H9 (cell line): ENCODE measurements at regions not wholly inside any gene's neighbourhood (a gene's known extent, or its start where the extent isn't known, plus 50 kb on each side); places are given as distances from the start of the nearest gene placed in this dataset.
"Not testable (repeated sequence)": the region's sequence is repeated elsewhere in the genome, so short reads cannot be mapped to it uniquely, and the experiment has no call there.

Experiments
- DNase-seq: peaks from one replicate; pipeline ENCODE4 v3.0.0-alpha.2; 2017
- H2AFZ ChIP-seq: one replicate; pipeline ENCODE4 v1.6.1; 2013; ENCODE audit warnings: mild to moderate bottlenecking, low read length, control low read depth, moderate library complexity
- H2AK5ac ChIP-seq: 2 replicates; pipeline ENCODE4 v1.6.1; 2013; ENCODE audit warnings: low read length, control low read depth, mixed read lengths; ENCODE audit not compliant: insufficient read length
- H2BK120ac ChIP-seq: one replicate; pipeline ENCODE4 v1.6.1; 2013; ENCODE audit warnings: low read depth, mild to moderate bottlenecking, low read length, control low read depth, inconsistent platforms; ENCODE audit not compliant: poor library complexity, severe bottlenecking
- H2BK12ac ChIP-seq: 2 replicates; pipeline ENCODE4 v1.6.1; 2013; ENCODE audit warnings: low read length, control low read depth, mixed read lengths, low read depth; ENCODE audit not compliant: insufficient read length
- H2BK15ac ChIP-seq: 2 replicates; pipeline ENCODE4 v1.6.1; 2013; ENCODE audit warnings: low read depth, low read length, control low read depth
- H2BK20ac ChIP-seq: one replicate; pipeline ENCODE4 v1.6.1; 2013; ENCODE audit warnings: low read depth, mild to moderate bottlenecking, low read length, control low read depth, inconsistent platforms; ENCODE audit not compliant: poor library complexity, severe bottlenecking
- H2BK5ac ChIP-seq: 2 replicates; pipeline ENCODE4 v1.6.1; 2013; ENCODE audit warnings: low read length, control low read depth, mixed read lengths; ENCODE audit not compliant: insufficient read length
- H3K14ac ChIP-seq: 2 replicates; pipeline ENCODE4 v1.6.1; 2013; ENCODE audit warnings: low read length, control low read depth; ENCODE audit not compliant: insufficient read depth
- H3K18ac ChIP-seq: 2 replicates; pipeline ENCODE4 v1.6.1; 2013; ENCODE audit warnings: low read depth, mild to moderate bottlenecking, mixed read lengths, low read length, control low read depth; ENCODE audit not compliant: insufficient read length
- H3K23ac ChIP-seq: 2 replicates; pipeline ENCODE4 v1.6.1; 2013; ENCODE audit warnings: low read length, control low read depth, mixed read lengths, low read depth; ENCODE audit not compliant: insufficient read length
- H3K23me2 ChIP-seq: 2 replicates; pipeline ENCODE4 v1.6.1; 2013; ENCODE audit warnings: low read depth, mild to moderate bottlenecking, mixed read lengths, low read length, control low read depth; ENCODE audit not compliant: insufficient read length, poor library complexity, severe bottlenecking
- H3K27ac ChIP-seq: 2 replicates; pipeline ENCODE4 v1.5.1; 2013; ENCODE audit warnings: low read length, control low read depth, mixed read lengths, low read depth; ENCODE audit not compliant: insufficient read length
- H3K27me3 ChIP-seq: 2 replicates; pipeline ENCODE4 v1.6.1; 2013; ENCODE audit warnings: low read length, control low read depth, inconsistent platforms; ENCODE audit not compliant: insufficient read depth
- H3K4ac ChIP-seq: 2 replicates; pipeline ENCODE4 v1.6.1; 2013; ENCODE audit warnings: low read depth, mild to moderate bottlenecking, control low read depth, inconsistent platforms, low read length, moderate library complexity
- H3K4me1 ChIP-seq: 2 replicates; pipeline ENCODE4 v1.6.1; 2013; ENCODE audit warnings: low read length, control low read depth, inconsistent platforms; ENCODE audit not compliant: insufficient read depth
- H3K4me2 ChIP-seq: 2 replicates; pipeline ENCODE4 v1.6.1; 2013; ENCODE audit warnings: low read length, control low read depth, mixed read lengths; ENCODE audit not compliant: insufficient read length, insufficient read depth
- H3K56ac ChIP-seq: 2 replicates; pipeline ENCODE4 v1.6.1; 2013; ENCODE audit warnings: low read depth, mild to moderate bottlenecking, mixed read lengths, low read length, control low read depth; ENCODE audit not compliant: insufficient read length
- H3K79me1 ChIP-seq: 2 replicates; pipeline ENCODE4 v1.6.1; 2013; ENCODE audit warnings: low read depth, mild to moderate bottlenecking, moderate library complexity, low read length, control low read depth, inconsistent platforms; ENCODE audit not compliant: insufficient read depth, poor library complexity, severe bottlenecking
- H3K79me2 ChIP-seq: 2 replicates; pipeline ENCODE4 v1.6.1; 2013; ENCODE audit warnings: low read length, control low read depth, inconsistent platforms; ENCODE audit not compliant: insufficient read depth
- H3K9ac ChIP-seq: 2 replicates; pipeline ENCODE4 v1.6.1; 2013; ENCODE audit warnings: low read length, control low read depth, mixed read lengths; ENCODE audit not compliant: insufficient read length; ENCODE audit errors: extremely low read depth
- H3K9me3 ChIP-seq: one replicate; pipeline ENCODE4 v1.6.1; 2013; ENCODE audit warnings: low read depth, low read length, inconsistent platforms; ENCODE audit not compliant: control insufficient read depth
- H3T11ph ChIP-seq: one replicate; pipeline ENCODE4 v1.6.1; 2013; ENCODE audit warnings: mild to moderate bottlenecking, low read length, control low read depth, inconsistent platforms
- H4K20me1 ChIP-seq: one replicate; pipeline ENCODE4 v1.6.1; 2013; ENCODE audit not compliant: control insufficient read depth, insufficient read length, insufficient read depth
- H4K5ac ChIP-seq: 2 replicates; pipeline ENCODE4 v1.6.1; 2013; ENCODE audit warnings: low read depth, mild to moderate bottlenecking, mixed read lengths, low read length, control low read depth; ENCODE audit not compliant: insufficient read length
- H4K8ac ChIP-seq: replicated peaks from 2 replicates; pipeline ENCODE4 v1.6.1; 2013; ENCODE audit warnings: low read length, control low read depth, mixed read lengths, low read depth; ENCODE audit not compliant: insufficient read length
- H4K91ac ChIP-seq: 2 replicates; pipeline ENCODE4 v1.6.1; 2013; ENCODE audit warnings: low read depth, mild to moderate bottlenecking, moderate library complexity, mixed read lengths, low read length, control low read depth; ENCODE audit not compliant: insufficient read length
- H3K27ac Mint-ChIP-seq, 3 experiments: 2 replicates in 2 of 3; 3 replicates in 1 of 3; pipeline ENCODE4 v1.8.0; 2020 to 2021; ENCODE audit warnings: mixed read lengths in 3 of 3, mild to moderate bottlenecking in 1 of 3, moderate library complexity in 1 of 3
- H3K27me3 Mint-ChIP-seq: 2 replicates; pipeline ENCODE4 v1.8.0; 2021; ENCODE audit warnings: low read depth, mild to moderate bottlenecking, moderate library complexity, mixed read lengths
- H3K36me3 Mint-ChIP-seq, 3 experiments: 2 replicates in 2 of 3; 3 replicates in 1 of 3; pipeline ENCODE4 v1.8.0; 2020 to 2021; ENCODE audit warnings: low read depth in 3 of 3, mixed read lengths in 3 of 3; ENCODE audit not compliant: insufficient read depth in 1 of 3
- H3K4me1 Mint-ChIP-seq, 2 experiments: 2 replicates each; pipeline ENCODE4 v1.8.0; 2020; ENCODE audit warnings: mixed read lengths in 2 of 2
- H3K4me3 Mint-ChIP-seq, 2 experiments: 2 replicates in 1 of 2; 3 replicates in 1 of 2; pipeline ENCODE4 v1.8.0; 2020 to 2021; ENCODE audit warnings: mild to moderate bottlenecking in 2 of 2, mixed read lengths in 2 of 2, moderate library complexity in 1 of 2
- H3K9me3 Mint-ChIP-seq, 2 experiments: 2 replicates in 1 of 2; 3 replicates in 1 of 2; pipeline ENCODE4 v1.8.0; 2020; ENCODE audit warnings: mild to moderate bottlenecking in 2 of 2, mixed read lengths in 2 of 2, moderate library complexity in 1 of 2
- WGBS: extraction: QIAGEN DNeasy Blood & Tissue Kit; methylation state at CpG from one replicate; pipeline ENCODE4 v1.1.7; 2013; ENCODE audit warnings: missing lambda C conversion rate, low lambda C conversion rate, mixed read lengths; ENCODE audit not compliant: insufficient read length; ENCODE audit errors: extremely low coverage; 5-methylcytosine and 5-hydroxymethylcytosine counted together

DNA sequence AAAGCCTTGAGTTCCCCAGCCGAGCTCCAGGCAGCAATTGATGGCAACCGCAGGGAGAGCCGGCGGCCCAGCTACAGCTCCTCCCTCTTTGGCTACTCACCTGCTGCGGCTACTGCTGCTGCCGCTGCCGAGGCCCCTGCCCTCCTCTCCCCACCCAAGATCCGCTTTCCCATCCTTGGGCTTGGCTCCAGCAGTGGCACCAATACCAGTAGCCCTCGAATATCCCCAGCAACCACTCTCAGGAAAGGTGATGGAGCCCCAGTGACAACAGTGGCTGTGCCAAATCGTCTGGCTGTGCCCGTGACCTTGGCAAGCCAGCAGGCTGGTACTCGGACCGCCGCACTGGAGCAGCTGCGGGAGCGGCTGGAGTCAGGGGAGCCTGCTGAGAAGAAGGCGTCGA lies 298.0 kb upstream of the ADGRL2 start:
- H3K56ac ChIP-seq, H3K4me3 Mint-ChIP-seq, H4K91ac ChIP-seq, H3K27me3 ChIP-seq, H2AFZ ChIP-seq, H3K27me3 Mint-ChIP-seq, H3K9me3 Mint-ChIP-seq, H2BK120ac ChIP-seq, DNase-seq, H4K5ac ChIP-seq, H3K23me2 ChIP-seq, H3K9ac ChIP-seq, H3K23ac ChIP-seq, H3K79me1 ChIP-seq, H2BK5ac ChIP-seq, H3K4me1 ChIP-seq, H2BK12ac ChIP-seq, H3K27ac ChIP-seq, H3T11ph ChIP-seq, H4K8ac ChIP-seq, H3K4ac ChIP-seq, H3K14ac ChIP-seq, H2BK20ac ChIP-seq, H3K79me2 ChIP-seq, H3K9me3 ChIP-seq, H3K4me2 ChIP-seq, H2AK5ac ChIP-seq, H4K20me1 ChIP-seq, H3K27ac Mint-ChIP-seq, H2BK15ac ChIP-seq, H3K18ac ChIP-seq: not testable (repeated sequence)
- Mint-ChIP-seq H3K36me3 (peaks cover 0 to 20% (median 5%) of the 10 kb centered on the region in 3 experiments; a peak in 5 of 7 replicates), H3K4me1 (peaks cover 16 to 18% of the 10 kb centered on the region in 2 experiments)
- no CpG with 5 or more reads among the region's 18 CpGs for WGBS

DNA sequence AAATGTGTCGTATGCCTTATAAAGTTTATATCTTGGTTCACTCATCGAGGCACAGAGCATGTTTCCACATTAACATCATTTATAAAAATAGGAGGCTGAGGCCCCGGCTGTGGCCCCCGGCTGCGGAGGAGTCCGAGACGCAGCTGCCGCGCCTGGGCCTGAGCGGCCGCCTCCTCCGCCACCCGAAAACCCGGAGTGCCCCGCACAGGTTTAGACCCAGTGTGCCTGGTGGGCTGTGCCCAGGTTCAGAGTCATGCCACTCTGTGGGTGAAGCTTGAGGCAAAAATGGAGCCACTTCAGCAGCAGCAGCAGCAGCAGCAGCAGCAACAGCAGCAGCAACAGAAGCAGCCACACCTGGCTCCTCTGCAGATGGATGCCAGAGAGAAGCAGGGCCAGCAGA lies 299.2 kb upstream of the ADGRL2 start:
- not testable (repeated sequence) for H3K27ac ChIP-seq, H3K27me3 ChIP-seq, H3K4me1 Mint-ChIP-seq, H3K79me2 ChIP-seq, H3K56ac ChIP-seq, H2BK120ac ChIP-seq, H2AK5ac ChIP-seq, H2BK20ac ChIP-seq, H3K9ac ChIP-seq, H3K27me3 Mint-ChIP-seq, H3K79me1 ChIP-seq, H3K27ac Mint-ChIP-seq, H3K9me3 Mint-ChIP-seq, H2BK12ac ChIP-seq, H4K5ac ChIP-seq, H3K9me3 ChIP-seq, H3K4me3 Mint-ChIP-seq, H4K20me1 ChIP-seq, H3K14ac ChIP-seq, H3K23me2 ChIP-seq, H3K4ac ChIP-seq, H2BK5ac ChIP-seq, H4K8ac ChIP-seq, H3K4me1 ChIP-seq, DNase-seq, H2BK15ac ChIP-seq, H3T11ph ChIP-seq, H3K4me2 ChIP-seq, H4K91ac ChIP-seq, H2AFZ ChIP-seq, H3K23ac ChIP-seq, H3K18ac ChIP-seq
- H3K36me3 Mint-ChIP-seq: peaks cover 0 to 20% (median 5%) of the 10 kb centered on the region in 3 experiments; a peak in 5 of 7 replicates
- no CpG with 5 or more reads among the region's 15 CpGs for WGBS
